Lung (tissue), 11 donors: ENCODE measurements at regions not wholly inside any gene's neighbourhood (a gene's known extent, or its start where the extent isn't known, plus 50 kb on each side); places are given as distances from the start of the nearest gene placed in this dataset.

ENCODE experiments used
- ATAC-seq: fragments of 200-7000 bp; cut with Tn5 transposase; one replicate; pipeline ENCODE4 v1.9.1; 2020; ENCODE audit warnings: moderate number of reproducible peaks; ENCODE audit not compliant: insufficient read depth, low FRiP score
- DNase-seq, 3 donors: peaks; one replicate each; pipeline ENCODE4 v3.0.0-alpha.2; 2013 to 2017
- H3K27ac ChIP-seq, 2 donors: one replicate each; pipeline ENCODE4 v1.5.1; 2013; ENCODE audit warnings: mild to moderate bottlenecking in 2 of 2, moderate library complexity in 2 of 2, control low read depth in 1 of 2, inconsistent platforms in 1 of 2, low read depth in 1 of 2, low read length in 1 of 2
- H3K27me3 ChIP-seq, 3 donors: one replicate each; pipeline ENCODE4 v1.5.1; 2013; ENCODE audit warnings: low read length in 2 of 3; ENCODE audit not compliant: control insufficient read depth in 3 of 3, insufficient read depth in 3 of 3
- H3K36me3 ChIP-seq, 4 donors: one replicate each; pipeline ENCODE4 v1.5.1; 2013; ENCODE audit warnings: low read length in 4 of 4, mild to moderate bottlenecking in 1 of 4, moderate library complexity in 1 of 4; ENCODE audit not compliant: control insufficient read depth in 4 of 4, insufficient read depth in 4 of 4
- H3K4me1 ChIP-seq, 5 donors: one replicate each; pipeline ENCODE4 v1.5.1; 2013; ENCODE audit warnings: low read length in 5 of 5, mild to moderate bottlenecking in 2 of 5, moderate library complexity in 1 of 5; ENCODE audit not compliant: control insufficient read depth in 5 of 5, insufficient read depth in 5 of 5
- H3K4me3 ChIP-seq: one replicate; pipeline ENCODE4 v1.5.1; 2013; ENCODE audit warnings: mild to moderate bottlenecking, control low read depth, moderate library complexity
- H3K9ac ChIP-seq, 2 donors: one replicate each; pipeline ENCODE4 v1.5.1; 2013; ENCODE audit warnings: low read length in 2 of 2, control low read depth in 1 of 2; ENCODE audit not compliant: insufficient read depth in 1 of 2
- H3K9me3 ChIP-seq, 4 donors: one replicate each; pipeline ENCODE4 v1.5.1; 2013; ENCODE audit warnings: low read length in 3 of 4, mild to moderate bottlenecking in 1 of 4, moderate library complexity in 1 of 4; ENCODE audit not compliant: control insufficient read depth in 4 of 4, insufficient read depth in 3 of 4
- CTCF ChIP-seq: IDR thresholded peaks from 2 replicates; pipeline ENCODE4 v1.5.1; 2012; ENCODE audit warnings: mild to moderate bottlenecking; ENCODE audit errors: control extremely low read depth, extremely low read depth
- WGBS, 2 donors: extraction: QIAGEN DNeasy Blood & Tissue Kit; methylation state at CpG; one replicate each; pipeline ENCODE4 v1.1.7; 2013; 5-methylcytosine and 5-hydroxymethylcytosine counted together
- donor health status: control.
- donor health status: control.
- donor health status: Bipolar disorder and iron deficiency.
- donor health status: healthy.
- donor health status: DM: yes; HTN: yes; CAD: no.

DNA sequence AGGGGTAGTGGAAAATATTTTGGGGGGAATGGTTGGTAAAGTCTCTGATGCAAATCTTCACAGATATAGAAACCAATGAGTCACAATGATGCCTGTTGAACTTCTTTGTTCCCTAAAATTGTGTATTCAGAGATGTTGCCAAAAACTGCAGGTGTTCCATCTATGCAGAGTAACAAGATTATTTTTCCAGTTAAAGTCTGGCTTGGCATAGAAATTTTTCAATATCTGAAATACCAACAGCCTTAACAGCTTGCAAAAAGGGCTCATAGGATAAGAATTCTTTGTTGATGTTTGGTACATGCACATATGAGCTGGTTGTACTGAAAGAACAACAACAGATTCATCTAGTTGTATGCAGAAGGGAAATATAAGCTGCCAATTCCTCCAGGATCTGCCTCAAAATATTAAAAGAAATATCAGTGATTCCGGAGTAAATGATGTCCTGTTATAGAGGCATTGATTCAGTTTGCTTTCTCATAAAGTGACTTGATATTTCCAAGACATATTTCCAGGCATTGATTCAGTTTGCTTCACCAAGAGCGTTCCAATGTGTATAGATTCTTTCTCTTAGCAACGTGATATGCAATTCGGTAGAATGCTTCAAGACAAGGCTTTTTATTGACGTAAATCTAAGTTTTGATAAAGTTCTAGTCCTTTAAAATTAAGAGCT, 564.4 kb downstream of the TMA16 start:
- DNase-seq, result no peak
- Histone ChIP-seq H3K9me3 (no peaks in the 10 kb centered on the region), H3K27ac (no peak overlapping the region), H3K4me1 (no peaks in the 10 kb centered on the region), H3K27me3 (no peaks in the 10 kb centered on the region), H3K9ac (no peak overlapping the region), H3K4me3 (no peak overlapping the region), H3K36me3 (no peaks in the 10 kb centered on the region)
- no peak for TF ChIP-seq CTCF
- 85 to 87% methylated on average over 5 of the region's 5 CpGs for WGBS, 2 donors
- ATAC-seq, result no peak

DNA sequence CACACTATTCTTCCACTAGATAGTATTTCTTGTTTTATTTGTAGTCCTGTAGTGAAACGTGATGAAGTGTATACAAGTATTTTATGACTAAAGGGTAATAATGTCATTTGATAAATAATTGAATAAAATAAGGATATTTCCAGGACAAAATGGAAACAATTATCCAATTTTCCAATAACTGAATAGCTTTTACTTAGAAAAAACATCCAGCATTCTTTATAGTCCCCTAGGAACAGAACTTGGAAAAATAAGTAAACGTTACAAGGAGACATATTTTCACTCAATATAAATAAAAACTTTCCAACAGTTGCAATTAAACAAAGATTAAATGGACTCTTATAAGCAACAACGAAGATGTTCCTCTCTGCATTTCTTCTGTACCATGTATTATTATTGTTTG, 566.0 kb downstream of the TMA16 start:
- Histone ChIP-seq H3K27me3 (no peaks in the 10 kb centered on the region), H3K36me3 (no peaks in the 10 kb centered on the region), H3K9ac (no peak overlapping the region), H3K4me3 (no peak overlapping the region), H3K27ac (no peak overlapping the region), H3K9me3 (no peaks in the 10 kb centered on the region), H3K4me1 (no peaks in the 10 kb centered on the region)
- WGBS, 2 donors, result 76 to 79% methylated on average over 3 of the region's 3 CpGs
- DNase-seq, result no peak
- ATAC-seq, result no peak
- no peak for TF ChIP-seq CTCF

- Histone ChIP-seq H3K27me3 (no peaks in the 10 kb centered on the region), H3K4me1 (no peaks in the 10 kb centered on the region), H3K9ac (no peak overlapping the region), H3K27ac (no peak overlapping the region), H3K36me3 (no peaks in the 10 kb centered on the region), H3K4me3 (no peak overlapping the region), H3K9me3 (peaks cover 0 to 6% (median 5%) of the 10 kb centered on the region in 4 donors)
- WGBS, 2 donors, result 94 to 96% methylated on average over 18 of the region's 18 CpGs
- ATAC-seq (no peak), DNase-seq (no peak)
- TF ChIP-seq CTCF, result no peak
These were observed 573.9 kb downstream of the TMA16 start for GRCh38 chr4:164068392-164068791.

GRCh38 chr4:164070625-164071024, 576.1 kb downstream of the TMA16 start:
- Histone ChIP-seq H3K4me3 (no peak overlapping the region), H3K27me3 (no peaks in the 10 kb centered on the region), H3K9ac (no peak overlapping the region), H3K4me1 (no peaks in the 10 kb centered on the region), H3K9me3 (peaks cover 0 to 8% (median 6%) of the 10 kb centered on the region in 4 donors), H3K27ac (no peak overlapping the region), H3K36me3 (no peaks in the 10 kb centered on the region)
- DNase-seq (no peak), ATAC-seq (no peak)
- WGBS, 2 donors, result 78 to 86% methylated on average over 4 of the region's 4 CpGs
- TF ChIP-seq CTCF, result no peak
